D721Med (cell line): ENCODE measurements at regions not wholly inside any gene's neighbourhood (a gene's known extent, or its start where the extent isn't known, plus 50 kb on each side); places are given as distances from the start of the nearest gene placed in this dataset.

ENCODE experiments used
- DNase-seq: peaks from one replicate; pipeline ENCODE4 v3.0.0; 2011; ENCODE audit warnings: low spot score; ENCODE audit not compliant: insufficient read length
- FAIRE-seq: peaks from 2 replicates; lab custom pipeline; 2011; peaks lifted over from hg19 to GRCh38; lab: Jason Lieb, UNC
- TF ChIP-seq, protein P1 (sequence below): IDR thresholded peaks from 2 replicates; pipeline ENCODE4 v1.5.1; 2012; ENCODE audit warnings: mild to moderate bottlenecking, control low read depth; ENCODE audit not compliant: insufficient read depth; ENCODE audit errors: missing control alignments

DNA sequence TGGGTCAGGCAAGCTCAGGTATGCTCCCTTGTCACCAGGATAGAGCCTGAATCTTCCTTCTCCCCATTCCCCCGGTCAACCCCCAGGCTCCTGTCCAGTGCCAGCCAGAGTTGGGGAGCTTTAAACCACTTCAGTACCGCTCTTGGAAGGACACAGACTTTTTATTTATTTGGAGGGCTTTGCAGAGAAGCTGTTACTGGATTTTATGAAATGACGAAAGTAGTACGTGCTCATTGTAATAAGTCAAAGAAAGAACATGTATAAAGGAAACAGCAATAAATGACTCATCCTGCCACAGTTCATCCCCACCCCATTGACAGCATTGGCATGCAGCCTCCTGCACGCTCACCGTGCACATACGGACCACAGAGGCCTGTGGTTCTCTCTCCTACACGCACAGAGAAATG lies 230.3 kb downstream of the AUH start:
- TF ChIP-seq, protein P1, sequence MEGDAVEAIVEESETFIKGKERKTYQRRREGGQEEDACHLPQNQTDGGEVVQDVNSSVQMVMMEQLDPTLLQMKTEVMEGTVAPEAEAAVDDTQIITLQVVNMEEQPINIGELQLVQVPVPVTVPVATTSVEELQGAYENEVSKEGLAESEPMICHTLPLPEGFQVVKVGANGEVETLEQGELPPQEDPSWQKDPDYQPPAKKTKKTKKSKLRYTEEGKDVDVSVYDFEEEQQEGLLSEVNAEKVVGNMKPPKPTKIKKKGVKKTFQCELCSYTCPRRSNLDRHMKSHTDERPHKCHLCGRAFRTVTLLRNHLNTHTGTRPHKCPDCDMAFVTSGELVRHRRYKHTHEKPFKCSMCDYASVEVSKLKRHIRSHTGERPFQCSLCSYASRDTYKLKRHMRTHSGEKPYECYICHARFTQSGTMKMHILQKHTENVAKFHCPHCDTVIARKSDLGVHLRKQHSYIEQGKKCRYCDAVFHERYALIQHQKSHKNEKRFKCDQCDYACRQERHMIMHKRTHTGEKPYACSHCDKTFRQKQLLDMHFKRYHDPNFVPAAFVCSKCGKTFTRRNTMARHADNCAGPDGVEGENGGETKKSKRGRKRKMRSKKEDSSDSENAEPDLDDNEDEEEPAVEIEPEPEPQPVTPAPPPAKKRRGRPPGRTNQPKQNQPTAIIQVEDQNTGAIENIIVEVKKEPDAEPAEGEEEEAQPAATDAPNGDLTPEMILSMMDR: no peak
- DNase-seq (no peak), FAIRE-seq (no peak)

DNA sequence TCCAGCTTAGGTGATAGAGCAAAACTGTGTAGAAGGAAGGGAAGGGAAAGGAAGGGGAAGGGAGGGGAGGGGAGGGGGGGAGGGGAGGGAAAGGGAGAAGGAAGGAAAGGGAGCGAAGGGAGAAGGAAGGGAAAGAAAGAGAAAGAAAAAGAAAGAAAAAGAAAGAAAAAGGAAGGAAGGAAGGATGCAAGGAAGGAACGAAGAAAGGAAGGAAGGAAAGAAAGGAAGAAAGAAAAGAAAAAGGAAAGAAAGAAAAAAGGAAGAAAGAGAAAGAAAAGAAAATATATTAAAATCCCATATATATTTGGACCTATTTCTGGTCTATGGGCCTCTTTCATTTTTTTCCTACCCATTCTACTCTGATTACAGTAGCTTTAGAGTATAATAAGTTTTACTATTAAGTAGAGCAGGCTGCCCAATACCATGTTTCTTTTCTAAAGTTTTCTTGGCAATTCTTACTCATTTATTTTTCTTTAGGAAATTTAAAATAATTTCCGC lies 229.1 kb downstream of the AUH start:
- FAIRE-seq: no peak
- TF ChIP-seq, protein P1: no peak

DNA sequence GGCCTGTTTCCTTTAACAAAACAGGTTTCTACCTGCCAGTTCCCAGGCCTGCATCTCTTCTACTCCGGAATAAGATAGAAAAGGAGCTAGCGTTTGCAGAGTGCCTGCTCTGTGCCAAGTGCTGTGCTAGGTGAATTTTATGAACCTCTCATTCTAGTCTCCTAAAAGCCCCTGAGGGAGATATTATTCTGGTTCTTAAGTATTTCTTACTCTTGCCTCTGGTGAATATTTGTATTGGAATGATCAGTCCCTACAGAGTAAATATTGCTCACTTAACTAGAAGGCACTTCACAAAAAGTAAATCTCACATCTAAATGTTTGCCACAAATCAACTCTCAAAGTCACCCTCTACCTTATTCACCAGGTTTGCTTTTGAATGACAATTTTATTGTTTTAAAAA lies 227.1 kb downstream of the AUH start:
- TF ChIP-seq, protein P1: no peak
- FAIRE-seq (no peak), DNase-seq (no peak)

More for the DNA sequence above, 229.1 kb downstream of the AUH start:
- no peak for DNase-seq

DNA sequence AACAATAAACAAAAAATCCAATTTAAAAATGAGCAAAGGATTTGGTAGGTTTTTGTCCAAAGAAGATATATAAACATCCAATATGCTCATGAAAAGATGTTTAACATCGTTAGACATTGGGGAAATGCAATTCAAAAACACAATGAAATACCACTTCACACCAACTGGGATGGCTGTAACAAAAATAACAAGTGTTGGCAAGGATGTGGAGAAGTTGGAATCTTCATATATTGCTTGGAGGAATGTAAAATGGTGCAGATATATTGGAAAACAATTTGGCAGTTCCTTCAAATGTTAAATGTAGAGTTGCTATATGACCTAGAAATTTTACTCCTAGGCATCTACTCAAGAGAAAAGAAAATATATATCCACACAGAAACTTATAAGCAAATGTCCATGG lies 224.3 kb downstream of the AUH start:
- TF ChIP-seq, protein P1: no peak
- DNase-seq: no peak
- FAIRE-seq: no peak

DNA sequence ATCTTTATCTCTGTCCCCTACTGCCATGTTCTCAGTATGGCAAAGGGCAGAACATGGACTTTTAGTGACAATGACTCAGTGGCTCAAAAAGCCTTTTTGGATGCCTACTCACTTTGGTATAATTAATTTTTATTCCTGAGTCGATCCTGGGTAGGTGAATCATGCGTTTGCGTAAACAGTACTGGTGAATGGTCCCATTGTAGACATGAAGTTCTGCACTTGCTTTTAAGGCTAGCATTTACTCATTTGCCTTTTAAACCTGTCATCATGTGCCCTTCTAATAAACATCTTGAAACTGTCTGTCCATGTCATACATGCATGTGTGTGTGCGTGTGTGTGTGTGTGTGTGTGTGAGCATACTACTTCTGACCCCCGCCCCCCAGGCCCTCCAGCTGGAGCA lies 223.0 kb downstream of the AUH start:
- FAIRE-seq: no peak
- DNase-seq: no peak
- TF ChIP-seq, protein P1: no peak

DNA sequence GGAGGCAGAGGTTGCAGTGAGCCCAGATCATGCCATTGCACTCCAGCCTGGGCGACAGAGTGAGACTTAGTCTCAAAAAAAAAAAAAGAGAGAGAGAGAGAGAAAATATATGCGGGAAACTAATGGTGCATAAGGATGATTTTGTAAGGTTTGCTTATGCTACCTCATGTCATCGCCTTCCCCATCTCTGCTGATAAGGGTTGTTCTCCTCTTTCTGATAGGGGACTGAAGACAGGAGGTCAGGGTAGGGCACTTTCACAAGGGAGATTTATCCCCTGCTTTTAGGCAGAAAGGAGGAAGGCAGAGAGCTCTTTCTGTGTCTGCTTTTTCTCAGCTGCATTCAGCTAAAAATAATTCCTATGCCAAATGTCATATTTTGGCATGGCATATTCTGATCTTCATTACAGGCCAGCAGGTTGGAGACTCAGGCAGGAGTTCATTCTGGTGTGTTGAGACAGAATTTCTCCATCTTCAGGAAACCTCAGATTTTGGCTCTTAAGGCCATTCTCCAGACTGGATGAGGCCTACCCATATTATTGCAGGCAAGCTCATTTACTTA lies 220.2 kb downstream of the AUH start:
- DNase-seq (no peak), FAIRE-seq (no peak)
- TF ChIP-seq, protein P1: no peak

DNA sequence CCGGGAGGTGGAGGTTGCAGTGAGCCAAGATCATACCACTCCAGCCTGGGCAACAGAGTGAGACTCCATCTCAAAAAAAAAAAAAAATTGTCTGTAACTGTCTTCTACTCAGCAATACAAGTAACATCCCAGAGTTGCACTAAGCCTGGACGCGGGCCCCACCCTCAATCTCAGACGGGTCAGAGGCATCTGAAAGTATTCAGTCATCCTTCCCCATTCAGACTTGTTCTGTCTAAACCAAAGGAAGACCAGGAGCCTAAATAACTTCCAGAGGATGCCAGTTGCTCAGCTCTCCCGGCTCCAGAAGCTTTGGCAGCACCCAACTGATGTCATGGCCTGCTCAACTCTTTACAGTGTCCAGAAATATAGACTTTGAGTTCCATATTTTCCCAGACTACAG lies 218.6 kb downstream of the AUH start:
- TF ChIP-seq, protein P1: no peak
- no peak for DNase-seq
- no peak for FAIRE-seq
